HEK293 (cell line): ENCODE measurements at regions not wholly inside any gene's neighbourhood (a gene's known extent, or its start where the extent isn't known, plus 50 kb on each side); places are given as distances from the start of the nearest gene placed in this dataset.

Experiments used
- CTCF ChIP-seq: fragments of 450-650 bp; formaldehyde crosslinking; IDR thresholded peaks from 2 replicates; pipeline ENCODE4 v1.5.1; 2016; ENCODE audit warnings: missing biosample characterization, missing genetic modification characterization
- HIC1 ChIP-seq: fragments of 450-650 bp; formaldehyde crosslinking; IDR thresholded peaks from 2 replicates; pipeline ENCODE4 v1.5.1; 2016; ENCODE audit warnings: missing biosample characterization, missing genetic modification characterization
- TCF7L2 ChIP-seq: IDR thresholded peaks from 2 replicates; pipeline ENCODE4 v1.6.1; 2011; ENCODE audit warnings: low read depth, mild to moderate bottlenecking, inconsistent platforms, low read length, moderate library complexity, borderline replicate concordance
- TSHZ1 ChIP-seq: fragments of 450-650 bp; formaldehyde crosslinking; IDR thresholded peaks from 2 replicates; pipeline ENCODE4 v1.5.1; 2016; ENCODE audit warnings: missing biosample characterization, missing genetic modification characterization, borderline replicate concordance
- ZBTB49 ChIP-seq: fragments of 450-650 bp; formaldehyde crosslinking; IDR thresholded peaks from 2 replicates; pipeline ENCODE4 v1.5.1; 2016; ENCODE audit warnings: missing biosample characterization, missing genetic modification characterization, low read depth
- ZFP41 ChIP-seq: fragments of 450-650 bp; formaldehyde crosslinking; IDR thresholded peaks from 2 replicates; pipeline ENCODE4 v1.5.1; 2016; ENCODE audit warnings: missing biosample characterization, missing genetic modification characterization, borderline replicate concordance
- ZNF580 ChIP-seq: fragments of 450-650 bp; formaldehyde crosslinking; IDR thresholded peaks from 2 replicates; pipeline ENCODE4 v1.5.1; 2016; ENCODE audit warnings: missing biosample characterization, missing genetic modification characterization
- ZNF792 ChIP-seq: fragments of 450-650 bp; formaldehyde crosslinking; IDR thresholded peaks from 2 replicates; pipeline ENCODE4 v1.5.1; 2016; ENCODE audit warnings: missing biosample characterization, missing genetic modification characterization
- ZNF843 ChIP-seq: fragments of 450-650 bp; formaldehyde crosslinking; IDR thresholded peaks from 2 replicates; pipeline ENCODE4 v1.5.1; 2016; ENCODE audit warnings: missing biosample characterization, missing genetic modification characterization

GRCh38 chr3:178181784-178182183 lies 354.5 kb upstream of the KCNMB2 start:
- TF ChIP-seq HIC1 (no peak), ZFP41 (tag by site-specific recombination) (no peak), ZNF792 (no peak), ZBTB49 (tag by site-specific recombination) (no peak), ZNF580 (tag by site-specific recombination) (no peak), TCF7L2 (no peak), TSHZ1 (tag by site-specific recombination) (no peak), CTCF (no peak), ZNF843 (no peak)
